HepG2 (cell line): ENCODE measurements at regions not wholly inside any gene's neighbourhood (a gene's known extent, or its start where the extent isn't known, plus 50 kb on each side); places are given as distances from the start of the nearest gene placed in this dataset.

Source experiments
- CBX5 ChIP-seq: sonication (generic); formaldehyde crosslinking; IDR thresholded peaks from 2 replicates; pipeline ENCODE4 v1.4.0; 2020; ENCODE audit warnings: missing genetic modification reagents, borderline replicate concordance
- HDAC2 ChIP-seq: sonication (generic); formaldehyde crosslinking; IDR thresholded peaks from 2 replicates; pipeline ENCODE4 v1.4.0; 2020; ENCODE audit warnings: missing genetic modification reagents
- HHEX ChIP-seq: IDR thresholded peaks from 2 replicates; pipeline ENCODE4 v1.6.1; 2016; ENCODE audit warnings: control low read depth
- JUN ChIP-seq: sonication (generic); formaldehyde crosslinking; IDR thresholded peaks from 2 replicates; pipeline ENCODE4 v1.4.0; 2020; ENCODE audit warnings: mild to moderate bottlenecking, missing genetic modification reagents
- TBL1XR1 ChIP-seq: fragments of 150-350 bp; IDR thresholded peaks from 2 replicates; pipeline ENCODE4 v1.6.1; 2014; ENCODE audit warnings: borderline replicate concordance, low read length; ENCODE audit not compliant: partially characterized antibody
- TCF12 ChIP-seq, 2 experiments: fragments of 450-650 bp in 1 of 2; sonication (generic) in 1 of 2; formaldehyde crosslinking in 1 of 2; IDR thresholded peaks; 2 replicates each; pipeline versions ENCODE4 v1.6.1 to v1.8.0; 2017 to 2022; ENCODE audit warnings: antibody characterized with exemption in 1 of 2, mild to moderate bottlenecking in 1 of 2, missing genetic modification reagents in 1 of 2, moderate library complexity in 1 of 2
- ZNF263 ChIP-seq: sonication (generic); formaldehyde crosslinking; IDR thresholded peaks from 2 replicates; pipeline ENCODE4 v1.4.0; 2020; ENCODE audit warnings: missing genetic modification reagents
- ZNF775 ChIP-seq: sonication (generic); formaldehyde crosslinking; IDR thresholded peaks from 2 replicates; pipeline ENCODE4 v1.4.0; 2020; ENCODE audit warnings: missing genetic modification reagents, mild to moderate bottlenecking, moderate library complexity, borderline replicate concordance
- ZNF850 ChIP-seq: sonication (generic); formaldehyde crosslinking; conservative IDR thresholded peaks from 2 replicates; pipeline ENCODE4 v1.9.0; 2021; ENCODE audit warnings: mild to moderate bottlenecking, missing genetic modification reagents
- TF ChIP-seq, protein P1 (sequence below): sonication (generic); formaldehyde crosslinking; IDR thresholded peaks from 2 replicates; pipeline ENCODE4 v1.4.0; 2020; ENCODE audit warnings: low read depth, missing genetic modification reagents
- TF ChIP-seq, protein P2 (sequence below): sonication (generic); formaldehyde crosslinking; IDR thresholded peaks from 2 replicates; pipeline ENCODE4 v1.5.0; 2020; ENCODE audit warnings: mild to moderate bottlenecking, missing genetic modification reagents, moderate library complexity
- TF ChIP-seq, protein P3 (sequence below): sonication (generic); formaldehyde crosslinking; IDR thresholded peaks from 2 replicates; pipeline ENCODE4 v1.4.0; 2020; ENCODE audit warnings: missing genetic modification reagents

DNA sequence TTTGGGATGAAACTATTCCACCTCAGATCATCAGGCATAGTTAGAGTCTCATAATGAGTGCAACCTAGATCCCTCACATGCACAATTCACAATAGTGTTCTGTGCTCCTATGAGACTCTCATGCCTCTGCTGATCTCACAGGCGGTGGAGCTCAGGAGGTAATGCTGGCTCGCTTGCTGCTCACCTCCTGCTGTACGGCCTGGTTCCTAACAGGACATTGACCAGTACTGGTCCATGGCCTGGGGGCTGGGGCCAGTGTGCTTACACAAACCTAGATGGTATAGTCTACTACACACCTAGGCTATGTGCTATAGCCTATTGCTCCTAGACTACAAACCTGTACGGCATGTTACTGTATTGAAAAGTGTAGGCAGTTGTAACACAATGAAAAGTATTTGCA lies 448.4 kb downstream of the RPS6KC1 start:
- no peak for TF ChIP-seq HDAC2
- TF ChIP-seq, protein P1, sequence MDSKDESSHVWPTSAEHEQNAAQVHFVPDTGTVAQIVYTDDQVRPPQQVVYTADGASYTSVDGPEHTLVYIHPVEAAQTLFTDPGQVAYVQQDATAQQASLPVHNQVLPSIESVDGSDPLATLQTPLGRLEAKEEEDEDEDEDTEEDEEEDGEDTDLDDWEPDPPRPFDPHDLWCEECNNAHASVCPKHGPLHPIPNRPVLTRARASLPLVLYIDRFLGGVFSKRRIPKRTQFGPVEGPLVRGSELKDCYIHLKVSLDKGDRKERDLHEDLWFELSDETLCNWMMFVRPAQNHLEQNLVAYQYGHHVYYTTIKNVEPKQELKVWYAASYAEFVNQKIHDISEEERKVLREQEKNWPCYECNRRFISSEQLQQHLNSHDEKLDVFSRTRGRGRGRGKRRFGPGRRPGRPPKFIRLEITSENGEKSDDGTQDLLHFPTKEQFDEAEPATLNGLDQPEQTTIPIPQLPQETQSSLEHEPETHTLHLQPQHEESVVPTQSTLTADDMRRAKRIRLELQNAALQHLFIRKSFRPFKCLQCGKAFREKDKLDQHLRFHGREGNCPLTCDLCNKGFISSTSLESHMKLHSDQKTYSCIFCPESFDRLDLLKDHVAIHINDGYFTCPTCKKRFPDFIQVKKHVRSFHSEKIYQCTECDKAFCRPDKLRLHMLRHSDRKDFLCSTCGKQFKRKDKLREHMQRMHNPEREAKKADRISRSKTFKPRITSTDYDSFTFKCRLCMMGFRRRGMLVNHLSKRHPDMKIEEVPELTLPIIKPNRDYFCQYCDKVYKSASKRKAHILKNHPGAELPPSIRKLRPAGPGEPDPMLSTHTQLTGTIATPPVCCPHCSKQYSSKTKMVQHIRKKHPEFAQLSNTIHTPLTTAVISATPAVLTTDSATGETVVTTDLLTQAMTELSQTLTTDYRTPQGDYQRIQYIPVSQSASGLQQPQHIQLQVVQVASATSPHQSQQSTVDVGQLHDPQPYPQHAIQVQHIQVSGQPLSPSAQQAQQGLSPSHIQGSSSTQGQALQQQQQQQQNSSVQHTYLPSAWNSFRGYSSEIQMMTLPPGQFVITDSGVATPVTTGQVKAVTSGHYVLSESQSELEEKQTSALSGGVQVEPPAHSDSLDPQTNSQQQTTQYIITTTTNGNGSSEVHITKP: no peak
- no peak for TF ChIP-seq JUN (CRISPR knock-in tag)
- TF ChIP-seq, protein P2, sequence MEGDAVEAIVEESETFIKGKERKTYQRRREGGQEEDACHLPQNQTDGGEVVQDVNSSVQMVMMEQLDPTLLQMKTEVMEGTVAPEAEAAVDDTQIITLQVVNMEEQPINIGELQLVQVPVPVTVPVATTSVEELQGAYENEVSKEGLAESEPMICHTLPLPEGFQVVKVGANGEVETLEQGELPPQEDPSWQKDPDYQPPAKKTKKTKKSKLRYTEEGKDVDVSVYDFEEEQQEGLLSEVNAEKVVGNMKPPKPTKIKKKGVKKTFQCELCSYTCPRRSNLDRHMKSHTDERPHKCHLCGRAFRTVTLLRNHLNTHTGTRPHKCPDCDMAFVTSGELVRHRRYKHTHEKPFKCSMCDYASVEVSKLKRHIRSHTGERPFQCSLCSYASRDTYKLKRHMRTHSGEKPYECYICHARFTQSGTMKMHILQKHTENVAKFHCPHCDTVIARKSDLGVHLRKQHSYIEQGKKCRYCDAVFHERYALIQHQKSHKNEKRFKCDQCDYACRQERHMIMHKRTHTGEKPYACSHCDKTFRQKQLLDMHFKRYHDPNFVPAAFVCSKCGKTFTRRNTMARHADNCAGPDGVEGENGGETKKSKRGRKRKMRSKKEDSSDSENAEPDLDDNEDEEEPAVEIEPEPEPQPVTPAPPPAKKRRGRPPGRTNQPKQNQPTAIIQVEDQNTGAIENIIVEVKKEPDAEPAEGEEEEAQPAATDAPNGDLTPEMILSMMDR (CRISPR knock-in tag): no peak
- TF ChIP-seq, protein P3, sequence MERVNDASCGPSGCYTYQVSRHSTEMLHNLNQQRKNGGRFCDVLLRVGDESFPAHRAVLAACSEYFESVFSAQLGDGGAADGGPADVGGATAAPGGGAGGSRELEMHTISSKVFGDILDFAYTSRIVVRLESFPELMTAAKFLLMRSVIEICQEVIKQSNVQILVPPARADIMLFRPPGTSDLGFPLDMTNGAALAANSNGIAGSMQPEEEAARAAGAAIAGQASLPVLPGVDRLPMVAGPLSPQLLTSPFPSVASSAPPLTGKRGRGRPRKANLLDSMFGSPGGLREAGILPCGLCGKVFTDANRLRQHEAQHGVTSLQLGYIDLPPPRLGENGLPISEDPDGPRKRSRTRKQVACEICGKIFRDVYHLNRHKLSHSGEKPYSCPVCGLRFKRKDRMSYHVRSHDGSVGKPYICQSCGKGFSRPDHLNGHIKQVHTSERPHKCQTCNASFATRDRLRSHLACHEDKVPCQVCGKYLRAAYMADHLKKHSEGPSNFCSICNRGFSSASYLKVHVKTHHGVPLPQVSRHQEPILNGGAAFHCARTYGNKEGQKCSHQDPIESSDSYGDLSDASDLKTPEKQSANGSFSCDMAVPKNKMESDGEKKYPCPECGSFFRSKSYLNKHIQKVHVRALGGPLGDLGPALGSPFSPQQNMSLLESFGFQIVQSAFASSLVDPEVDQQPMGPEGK: no peak
- TF ChIP-seq CBX5 (CRISPR knock-in tag): no peak
- TF ChIP-seq ZNF263: no peak
- TF ChIP-seq TCF12 (IDR thresholded peaks at IDR 0.05): no peak
- no peak for TF ChIP-seq TCF12 (CRISPR knock-in tag; IDR thresholded peaks at IDR 0.05)
- no peak for TF ChIP-seq TBL1XR1
- TF ChIP-seq ZNF775 (CRISPR knock-in tag): no peak
- TF ChIP-seq HHEX (CRISPR knock-in tag): no peak
- TF ChIP-seq ZNF850: no peak
